ENCODE measurements at regions not wholly inside any gene's neighbourhood (a gene's known extent, or its start where the extent isn't known, plus 50 kb on each side); places are given as distances from the start of the nearest gene placed in this dataset.
"Not testable (repeated sequence)": the region's sequence is repeated elsewhere in the genome, so short reads cannot be mapped to it uniquely, and the experiment has no call there.

- TF ChIP-seq CTCF (IDR thresholded peaks at IDR 0.05; ENCODE audit: low read length); EZH2 (IDR thresholded peaks at IDR 0.05; ENCODE audit: borderline replicate concordance, low read length): not testable (repeated sequence)
Measured at GRCh38 chr10:114720023-114720422, 61.9 kb upstream of the ABLIM1 start.

Data from OCI-LY1 (cell line).